IMR-90 (cell line): ENCODE measurements at regions not wholly inside any gene's neighbourhood (a gene's known extent, or its start where the extent isn't known, plus 50 kb on each side); places are given as distances from the start of the nearest gene placed in this dataset.

Experiments
- ATAC-seq: fragments of 200-7000 bp; cut with Tn5 transposase; 2 replicates; pipeline ENCODE4 v1.9.1; 2020; ENCODE audit warnings: low read depth, mild to moderate bottlenecking, moderate library complexity
- BruUV-seq: library from RNA; stranded (reverse); fragments of 400-500 nt; replicated peaks from 2 replicates; lab custom pipeline; 2021; lab: Mats Ljungman, UMichigan
- CTCF ChIA-PET: fragments of 300-600 bp; formaldehyde crosslinking; extraction: SDS; loops from one replicate; lab custom pipeline; 2021; ENCODE audit warnings: antibody characterized with exemption; lab: Yijun Ruan, JAX
- POLR2A ChIA-PET: fragments of 300-600 bp; sonication (Branson Sonifier 250); formaldehyde crosslinking; loops from one replicate; lab custom pipeline; 2022; ENCODE audit warnings: antibody characterized with exemption; ENCODE audit not compliant: unreplicated experiment; lab: Charles Lee
- DNase-seq: peaks from one replicate; pipeline ENCODE4 v3.0.0; 2013
- H2AFZ ChIP-seq: replicated peaks from 2 replicates; pipeline ENCODE3; 2013; ENCODE audit warnings: low read length, mild to moderate bottlenecking; ENCODE audit not compliant: poor library complexity
- H2AK5ac ChIP-seq: 2 replicates; pipeline ENCODE4 v1.6.1; 2013; ENCODE audit warnings: low read depth, low read length, inconsistent platforms
- H2AK9ac ChIP-seq: replicated peaks from 2 replicates; pipeline ENCODE3; 2013; ENCODE audit warnings: mild to moderate bottlenecking, low read depth, low read length, moderate library complexity; ENCODE audit not compliant: poor library complexity
- H2BK120ac ChIP-seq: 2 replicates; pipeline ENCODE4 v1.6.1; 2013; ENCODE audit warnings: low read depth, low read length, inconsistent platforms
- H2BK15ac ChIP-seq: 3 replicates; pipeline ENCODE4 v1.6.1; 2013; ENCODE audit warnings: low read depth, low read length, inconsistent platforms
- H2BK20ac ChIP-seq: 2 replicates; pipeline ENCODE4 v1.6.1; 2013; ENCODE audit warnings: low read depth, mild to moderate bottlenecking, inconsistent platforms, low read length, moderate library complexity
- H2BK5ac ChIP-seq: 2 replicates; pipeline ENCODE4 v1.6.1; 2013; ENCODE audit warnings: mild to moderate bottlenecking, low read depth, low read length, inconsistent platforms; ENCODE audit not compliant: poor library complexity, severe bottlenecking
- H3K14ac ChIP-seq: replicated peaks from 2 replicates; pipeline ENCODE4 v1.6.1; 2013; ENCODE audit warnings: low read depth, low read length, inconsistent platforms
- H3K18ac ChIP-seq: 2 replicates; pipeline ENCODE4 v1.6.1; 2013; ENCODE audit warnings: low read depth, low read length, control low read depth
- H3K23ac ChIP-seq: 2 replicates; pipeline ENCODE4 v1.6.1; 2013; ENCODE audit warnings: low read depth, low read length, inconsistent platforms
- H3K27ac ChIP-seq: 2 replicates; pipeline ENCODE4 v1.5.1; 2013; ENCODE audit warnings: mild to moderate bottlenecking, control low read depth, low read length; ENCODE audit not compliant: insufficient read depth
- H3K27me3 ChIP-seq: 2 replicates; pipeline ENCODE4 v1.6.1; 2013; ENCODE audit warnings: low read length; ENCODE audit not compliant: control insufficient read depth, insufficient read depth
- H3K36me3 ChIP-seq: 2 replicates; pipeline ENCODE4 v1.6.1; 2013; ENCODE audit warnings: low read length, mixed read lengths; ENCODE audit not compliant: control insufficient read depth, insufficient read depth
- H3K4ac ChIP-seq: 2 replicates; pipeline ENCODE4 v1.6.1; 2013; ENCODE audit warnings: low read depth, low read length, inconsistent platforms
- H3K4me1 ChIP-seq: 2 replicates; pipeline ENCODE4 v1.6.1; 2013; ENCODE audit warnings: low read length, mixed read lengths; ENCODE audit not compliant: control insufficient read depth, insufficient read depth
- H3K4me2 ChIP-seq: 2 replicates; pipeline ENCODE4 v1.6.1; 2013; ENCODE audit warnings: low read depth, mild to moderate bottlenecking, control low read depth, low read length, moderate library complexity
- H3K4me3 ChIP-seq: 2 replicates; pipeline ENCODE4 v1.5.1; 2013; ENCODE audit warnings: low read depth, mild to moderate bottlenecking, control low read depth, low read length, moderate library complexity; ENCODE audit not compliant: insufficient read depth
- H3K56ac ChIP-seq: 2 replicates; pipeline ENCODE4 v1.6.1; 2013; ENCODE audit warnings: low read length, inconsistent platforms; ENCODE audit not compliant: insufficient read depth; ENCODE audit errors: extremely low read depth
- H3K79me1 ChIP-seq, 2 experiments: 2 replicates each; pipeline ENCODE4 v1.6.1; 2013; ENCODE audit warnings: low read length in 2 of 2, inconsistent platforms in 1 of 2, low read depth in 1 of 2
- H3K9ac ChIP-seq: 2 replicates; pipeline ENCODE4 v1.6.1; 2013; ENCODE audit warnings: low read depth, low read length, control low read depth
- H3K9me1 ChIP-seq: 2 replicates; pipeline ENCODE4 v1.6.1; 2013; ENCODE audit warnings: low read length, inconsistent platforms; ENCODE audit not compliant: insufficient read depth
- H3K9me3 ChIP-seq: 2 replicates; pipeline ENCODE4 v1.6.1; 2013; ENCODE audit warnings: low read length; ENCODE audit not compliant: control insufficient read depth, insufficient read depth
- H4K20me1 ChIP-seq: 2 replicates; pipeline ENCODE4 v1.6.1; 2013; ENCODE audit warnings: low read length, inconsistent platforms; ENCODE audit not compliant: insufficient read depth
- H4K5ac ChIP-seq: 2 replicates; pipeline ENCODE4 v1.6.1; 2013; ENCODE audit warnings: mild to moderate bottlenecking, low read depth, low read length, control low read depth
- H4K8ac ChIP-seq, 2 experiments: 2 replicates each; pipeline ENCODE4 v1.6.1; 2013; ENCODE audit warnings: low read depth in 2 of 2, low read length in 2 of 2, control low read depth in 1 of 2, inconsistent platforms in 1 of 2
- H4K91ac ChIP-seq: 2 replicates; pipeline ENCODE4 v1.6.1; 2013; ENCODE audit warnings: low read depth, low read length, inconsistent platforms; ENCODE audit not compliant: insufficient read depth
- MAZ ChIP-seq: IDR thresholded peaks from 2 replicates; pipeline ENCODE4 v1.6.1; 2012; ENCODE audit warnings: low read depth, mild to moderate bottlenecking, low read length, improper control_type of control experiment, moderate library complexity, borderline replicate concordance
- whole genome bisulfite sequencing, 2 experiments: methylation state at CpG; one replicate each; pipeline versions ENCODE4 v1.1.5 to v1.1.7; 2013; ENCODE audit warnings: missing lambda C conversion rate in 2 of 2; ENCODE audit not compliant: insufficient read length in 1 of 2; ENCODE audit errors: extremely low coverage in 2 of 2; 5-methylcytosine and 5-hydroxymethylcytosine counted together
- dilution Hi-C: fragments of 300-500 bp; cut with HindIII; formaldehyde crosslinking; loops from one replicate; pipeline ENCODE4 v1.14.3; 2018; ENCODE audit warnings: low sequenced_read_pairs; ENCODE audit not compliant: unreplicated experiment
- in situ Hi-C: fragments of 300-500 bp; cut with MboI; formaldehyde crosslinking; loops from 3 replicates; pipeline ENCODE4 v1.14.3; 2019; ENCODE audit warnings: low sequenced_read_pairs, inconsistent platforms, mixed read lengths
- intact Hi-C: fragments of 100-400 bp; cut with micrococcal nuclease; formaldehyde crosslinking; loops from 2 replicates; pipeline ENCODE4 v1.10.0; 2022

GRCh38 chr1:119314001-119314796, 54.4 kb upstream of the HAO2 start:
- Histone ChIP-seq H4K91ac (no peak overlapping the region), H4K8ac (no peak overlapping the region), H2AK5ac (no peak overlapping the region), H3K9me1 (no peaks in the 10 kb centered on the region), H3K36me3 (no peaks in the 10 kb centered on the region), H3K23ac (no peak overlapping the region), H3K4me3 (no peak overlapping the region), H3K18ac (no peak overlapping the region), H4K20me1 (no peaks in the 10 kb centered on the region), H3K9ac (no peak overlapping the region), H3K79me1 (no peaks in the 10 kb centered on the region), H3K4me1 (no peaks in the 10 kb centered on the region), H2BK15ac (no peak overlapping the region), H3K56ac (no peak overlapping the region), H2BK20ac (no peak overlapping the region), H4K5ac (no peak overlapping the region), H2AK9ac (no peak overlapping the region), H3K27ac (no peak overlapping the region), H3K14ac (no peak overlapping the region), H2BK5ac (no peak overlapping the region), H3K4me2 (no peak overlapping the region), H3K4ac (no peak overlapping the region), H2AFZ (no peak overlapping the region), H3K27me3 (peaks cover 1% of the 10 kb centered on the region; the same call in 1 of the 2 replicates), H3K9me3 (no peaks in the 10 kb centered on the region), H2BK120ac (no peak overlapping the region)
- dilution Hi-C loops (no loop called here), intact Hi-C loops (no loop called here), in situ Hi-C loops (no loop called here)
- DNase-seq (no peak), ATAC-seq (no peak)
- ChIA-PET POLR2A (no interaction called here), CTCF (no interaction called here)
- WGBS, 2 experiments: 33% methylated on average over 1 of the region's 5 CpGs; no CpG with 5 or more reads in 1 of the 2 experiments
- BruUV-seq: no TSS peak
- no peak for TF ChIP-seq MAZ
